ENCODE measurements at regions not wholly inside any gene's neighbourhood (a gene's known extent, or its start where the extent isn't known, plus 50 kb on each side); places are given as distances from the start of the nearest gene placed in this dataset.

DNA sequence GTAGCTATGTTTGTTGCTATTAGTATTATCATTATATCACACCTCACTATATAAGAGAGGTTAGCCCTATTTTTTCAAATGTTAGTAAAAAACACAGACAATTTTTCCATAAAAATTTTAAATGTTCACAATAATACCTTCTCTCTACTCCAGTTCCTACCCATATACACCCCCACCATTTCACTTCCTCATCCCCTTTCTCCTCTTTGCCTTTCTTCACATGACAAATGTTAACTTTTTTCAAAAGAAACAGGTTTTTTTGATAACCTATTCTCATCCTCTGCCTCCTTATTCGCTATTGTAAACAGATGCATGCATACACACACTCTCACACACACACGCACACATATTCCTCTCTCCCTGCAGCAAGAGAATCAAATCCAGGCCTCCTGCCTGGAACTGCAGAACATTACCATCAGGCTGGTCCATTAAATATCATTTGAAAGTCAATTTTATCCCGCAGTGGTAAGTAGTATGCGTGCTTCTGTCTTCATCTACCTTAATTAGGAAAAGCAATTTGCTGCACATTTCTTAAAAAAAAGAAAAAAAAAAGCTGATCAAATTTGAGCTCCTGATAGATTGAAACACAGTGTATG, 55.5 kb downstream of the MID1IP1 start:
- TF ChIP-seq EZH2phosphoT487 (conservative IDR thresholded peaks at IDR 0.05; ENCODE audit: low read length) = no peak
- TF ChIP-seq, protein P1, sequence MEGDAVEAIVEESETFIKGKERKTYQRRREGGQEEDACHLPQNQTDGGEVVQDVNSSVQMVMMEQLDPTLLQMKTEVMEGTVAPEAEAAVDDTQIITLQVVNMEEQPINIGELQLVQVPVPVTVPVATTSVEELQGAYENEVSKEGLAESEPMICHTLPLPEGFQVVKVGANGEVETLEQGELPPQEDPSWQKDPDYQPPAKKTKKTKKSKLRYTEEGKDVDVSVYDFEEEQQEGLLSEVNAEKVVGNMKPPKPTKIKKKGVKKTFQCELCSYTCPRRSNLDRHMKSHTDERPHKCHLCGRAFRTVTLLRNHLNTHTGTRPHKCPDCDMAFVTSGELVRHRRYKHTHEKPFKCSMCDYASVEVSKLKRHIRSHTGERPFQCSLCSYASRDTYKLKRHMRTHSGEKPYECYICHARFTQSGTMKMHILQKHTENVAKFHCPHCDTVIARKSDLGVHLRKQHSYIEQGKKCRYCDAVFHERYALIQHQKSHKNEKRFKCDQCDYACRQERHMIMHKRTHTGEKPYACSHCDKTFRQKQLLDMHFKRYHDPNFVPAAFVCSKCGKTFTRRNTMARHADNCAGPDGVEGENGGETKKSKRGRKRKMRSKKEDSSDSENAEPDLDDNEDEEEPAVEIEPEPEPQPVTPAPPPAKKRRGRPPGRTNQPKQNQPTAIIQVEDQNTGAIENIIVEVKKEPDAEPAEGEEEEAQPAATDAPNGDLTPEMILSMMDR (IDR thresholded peaks at IDR 0.05; ENCODE audit: insufficient read depth, low read length, poor library complexity, severe bottlenecking) = no peak
- Histone ChIP-seq H3F3A (ENCODE audit: insufficient read depth) (no peaks in the 10 kb centered on the region), H3K9ac (ENCODE audit: low read length) (no peak overlapping the region), H3K4me3 (ENCODE audit: insufficient read depth, low read length, poor library complexity, severe bottlenecking) (no peak overlapping the region), H3K27me3 (ENCODE audit: low read length) (no peaks in the 10 kb centered on the region), H3K79me2 (ENCODE audit: insufficient read depth, low read length) (no peaks in the 10 kb centered on the region), H3K9me2 (replicated peaks; ENCODE audit: insufficient read depth, low read length) (no peaks in the 10 kb centered on the region), H3K9me3 (ENCODE audit: insufficient read depth, low read length) (no peaks in the 10 kb centered on the region), H3K27ac (ENCODE audit: low read depth, low read length) (no peak overlapping the region), H2AFZ (ENCODE audit: low read depth, low read length, severe bottlenecking) (no peak overlapping the region), H4K20me1 (ENCODE audit: low read depth, low read length) (no peaks in the 10 kb centered on the region), H3K36me3 (ENCODE audit: low read length) (no peaks in the 10 kb centered on the region), H3K4me2 (ENCODE audit: low read depth, low read length, poor library complexity, severe bottlenecking) (no peak overlapping the region)

DNA sequence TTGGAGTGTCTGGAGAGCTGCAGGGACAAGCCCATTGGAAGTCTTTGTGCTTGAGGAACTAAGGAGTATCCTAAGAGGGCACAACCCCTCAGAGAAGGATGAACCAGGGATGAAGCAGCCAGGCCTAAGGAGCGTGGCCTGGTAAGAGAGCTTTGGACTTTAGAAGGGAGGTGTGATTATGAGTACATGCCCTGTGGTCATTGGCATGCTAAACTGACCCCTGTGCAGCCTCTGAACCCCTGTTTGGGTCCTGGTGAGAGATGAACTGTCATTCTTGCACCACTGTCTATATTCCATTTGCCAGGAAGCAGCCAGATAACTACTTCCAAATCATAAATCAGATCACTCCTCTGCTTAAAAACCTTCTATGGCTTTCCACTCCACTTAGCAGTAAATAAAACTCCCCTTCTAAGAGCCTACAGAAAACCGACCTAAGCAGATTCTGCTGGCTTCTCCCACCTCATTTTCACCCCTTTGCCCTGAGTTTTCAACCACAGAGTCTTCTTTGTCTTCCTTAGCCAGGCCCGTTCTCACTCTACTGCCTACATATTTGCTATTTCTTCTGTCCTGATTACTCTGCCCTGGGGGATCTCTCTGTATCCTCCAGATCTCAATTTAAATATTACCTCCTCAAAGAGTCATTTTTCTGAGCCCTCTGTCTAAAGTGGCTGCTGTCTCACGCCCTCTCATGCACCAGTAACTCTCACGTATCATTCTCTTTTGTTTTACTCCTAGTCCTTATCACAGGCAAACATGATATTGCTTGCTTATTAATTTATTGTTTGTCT, 56.7 kb downstream of the MID1IP1 start:
- Histone ChIP-seq H3K9me3 (ENCODE audit: insufficient read depth, low read length) (no peaks in the 10 kb centered on the region), H3K9me2 (replicated peaks; ENCODE audit: insufficient read depth, low read length) (no peaks in the 10 kb centered on the region), H4K20me1 (ENCODE audit: low read depth, low read length) (no peaks in the 10 kb centered on the region), H3K79me2 (ENCODE audit: insufficient read depth, low read length) (no peaks in the 10 kb centered on the region), H3K4me3 (ENCODE audit: insufficient read depth, low read length, poor library complexity, severe bottlenecking) (no peak overlapping the region), H3K9ac (ENCODE audit: low read length) (no peak overlapping the region), H3K4me2 (ENCODE audit: low read depth, low read length, poor library complexity, severe bottlenecking) (no peak overlapping the region), H3K27ac (ENCODE audit: low read depth, low read length) (no peak overlapping the region), H3K36me3 (ENCODE audit: low read length) (no peaks in the 10 kb centered on the region), H3K27me3 (ENCODE audit: low read length) (no peaks in the 10 kb centered on the region), H2AFZ (ENCODE audit: low read depth, low read length, severe bottlenecking) (no peak overlapping the region), H3F3A (ENCODE audit: insufficient read depth) (no peaks in the 10 kb centered on the region)
- no peak for TF ChIP-seq EZH2phosphoT487 (conservative IDR thresholded peaks at IDR 0.05; ENCODE audit: low read length)
- TF ChIP-seq, protein P1 (IDR thresholded peaks at IDR 0.05; ENCODE audit: insufficient read depth, low read length, poor library complexity, severe bottlenecking) = no peak

DNA sequence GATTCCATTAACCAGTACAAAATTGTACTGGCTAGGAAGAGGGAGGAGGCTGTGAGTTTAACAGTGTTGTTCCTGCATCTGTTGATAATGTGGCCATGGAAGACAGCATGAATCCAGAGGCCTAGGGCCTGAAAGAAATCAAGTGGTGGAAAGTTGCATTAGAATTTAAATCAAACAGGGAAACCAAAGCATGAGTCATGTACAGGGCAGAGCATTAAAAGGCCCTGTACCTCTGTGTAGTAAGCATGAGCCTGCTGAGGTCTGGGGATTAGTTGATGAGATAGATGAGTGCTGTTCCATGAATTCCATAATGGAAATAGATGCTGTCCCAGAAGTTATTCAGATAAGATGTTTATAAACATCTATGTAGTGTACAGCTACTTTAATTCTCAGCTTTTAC, 58.3 kb downstream of the MID1IP1 start:
- H3F3A ChIP-seq (ENCODE audit: insufficient read depth) = no peaks in the 10 kb centered on the region
- H3K4me3 ChIP-seq (ENCODE audit: insufficient read depth, low read length, poor library complexity, severe bottlenecking) = no peak overlapping the region
- no peaks in the 10 kb centered on the region for H3K36me3 ChIP-seq (ENCODE audit: low read length)
- H3K9me2 ChIP-seq (replicated peaks; ENCODE audit: insufficient read depth, low read length) = no peaks in the 10 kb centered on the region
- no peaks in the 10 kb centered on the region for H4K20me1 ChIP-seq (ENCODE audit: low read depth, low read length)
- H3K79me2 ChIP-seq (ENCODE audit: insufficient read depth, low read length) = no peaks in the 10 kb centered on the region
- H2AFZ ChIP-seq (ENCODE audit: low read depth, low read length, severe bottlenecking) = no peak overlapping the region
- no peaks in the 10 kb centered on the region for H3K9me3 ChIP-seq (ENCODE audit: insufficient read depth, low read length)
- no peak overlapping the region for H3K27ac ChIP-seq (ENCODE audit: low read depth, low read length)
- H3K9ac ChIP-seq (ENCODE audit: low read length) = no peak overlapping the region
- TF ChIP-seq, protein P1 (IDR thresholded peaks at IDR 0.05; ENCODE audit: insufficient read depth, low read length, poor library complexity, severe bottlenecking) = no peak
- TF ChIP-seq EZH2phosphoT487 (conservative IDR thresholded peaks at IDR 0.05; ENCODE audit: low read length) = no peak
- no peaks in the 10 kb centered on the region for H3K27me3 ChIP-seq (ENCODE audit: low read length)
- no peak overlapping the region for H3K4me2 ChIP-seq (ENCODE audit: low read depth, low read length, poor library complexity, severe bottlenecking)
